Epithelial cell of prostate (primary cell): ENCODE measurements at regions not wholly inside any gene's neighbourhood (a gene's known extent, or its start where the extent isn't known, plus 50 kb on each side); places are given as distances from the start of the nearest gene placed in this dataset.

ENCODE experiments used
- DNase-seq: peaks from one replicate; pipeline ENCODE4 v3.0.0-alpha.2; 2011; ENCODE audit warnings: low read depth, low spot score
- H3K27ac ChIP-seq: fragments of 450-650 bp; 2 replicates; pipeline ENCODE4 v1.5.1; 2017; ENCODE audit warnings: mild to moderate bottlenecking

- H3K27ac ChIP-seq: no peak overlapping the region
- DNase-seq: no peak
Observed at GRCh38 chr6:66662721-66663507, 955.9 kb upstream of the EYS start.

DNA sequence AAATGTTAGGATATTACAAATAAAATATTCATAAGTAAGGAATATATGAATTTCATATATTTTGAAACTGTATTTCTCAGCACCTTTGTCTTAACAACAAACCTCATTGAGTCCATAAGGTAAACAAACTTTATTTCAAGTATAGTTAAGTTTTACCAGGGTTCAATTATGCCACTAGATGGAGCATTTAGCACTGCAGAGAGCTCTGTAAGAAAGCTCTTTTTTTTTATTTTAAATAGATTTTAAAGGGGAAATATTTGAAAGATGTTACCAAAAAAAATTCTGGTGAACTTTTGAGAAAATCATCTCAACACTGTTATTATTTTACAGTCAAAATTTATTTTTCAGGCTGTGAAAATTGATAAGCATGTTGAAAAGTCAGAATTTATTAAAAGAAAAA lies 955.2 kb upstream of the EYS start:
- DNase-seq: no peak
- H3K27ac ChIP-seq: no peak overlapping the region

DNA sequence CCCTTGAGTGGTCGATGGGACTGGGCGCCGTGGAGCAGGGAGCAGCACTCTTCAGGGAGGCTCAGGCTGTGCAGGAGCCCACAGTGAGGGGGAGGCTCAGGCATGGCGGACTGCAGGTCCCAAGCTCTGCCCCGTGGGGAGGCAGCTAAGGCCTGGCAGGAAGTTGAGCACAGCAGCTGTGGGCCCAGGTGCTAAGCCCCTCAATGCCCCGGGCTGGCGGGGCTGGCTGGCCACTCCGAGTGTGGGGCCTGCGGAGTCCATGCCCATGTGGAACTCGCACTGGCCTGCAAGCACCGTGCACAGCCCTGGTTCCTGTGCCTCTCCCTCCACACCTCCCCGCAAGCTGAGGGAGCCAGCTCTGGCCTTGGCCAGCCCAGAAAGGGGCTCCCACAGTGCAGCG lies 948.4 kb upstream of the EYS start:
- no peak for DNase-seq
- no peak overlapping the region for H3K27ac ChIP-seq

GRCh38 chr6:66638518-66638917 lies 931.5 kb upstream of the EYS start:
- no peak overlapping the region for H3K27ac ChIP-seq
- DNase-seq: no peak

GRCh38 chr6:66638099-66638498 lies 931.1 kb upstream of the EYS start:
- no peak overlapping the region for H3K27ac ChIP-seq
- DNase-seq: no peak

DNA sequence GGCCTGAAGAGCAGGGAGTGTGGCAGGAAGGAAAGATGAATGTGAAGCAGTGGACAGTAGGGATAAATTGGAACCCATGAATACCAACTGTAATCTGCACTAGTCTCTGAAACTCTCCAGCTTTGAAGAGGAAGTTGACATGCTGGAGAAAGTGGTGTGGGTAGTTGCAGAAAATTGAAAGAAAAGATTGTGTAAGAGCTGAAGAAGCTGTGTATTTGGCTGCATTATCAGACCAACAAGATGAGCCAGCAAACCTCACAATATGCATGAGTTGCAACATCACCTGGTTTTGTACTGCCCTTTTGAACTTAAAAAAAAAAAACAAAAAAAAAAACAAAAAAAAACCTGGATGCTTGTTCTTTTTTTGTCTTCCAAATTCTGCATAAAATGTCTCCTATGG lies 921.9 kb upstream of the EYS start:
- H3K27ac ChIP-seq: no peak overlapping the region
- DNase-seq: no peak

DNA sequence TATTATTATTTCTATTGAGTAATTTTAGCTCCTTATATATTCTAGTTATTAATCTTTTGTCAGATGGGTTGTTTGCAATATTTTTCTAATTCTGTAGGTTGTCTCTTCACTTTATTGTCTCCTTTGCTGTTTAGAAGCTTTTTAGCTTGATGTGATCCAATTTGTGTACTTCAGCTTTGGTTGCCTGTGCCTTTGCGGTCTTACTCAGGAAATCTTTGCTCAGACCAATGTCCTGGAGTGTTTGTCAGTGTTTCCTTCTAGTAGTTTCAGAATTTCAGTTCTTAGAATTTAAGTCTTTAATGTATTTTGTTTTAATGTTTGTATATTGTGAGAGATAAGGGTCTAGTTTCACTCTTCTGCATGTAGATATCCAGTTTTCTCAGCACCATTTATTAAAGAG lies 916.0 kb upstream of the EYS start:
- no peak for DNase-seq
- H3K27ac ChIP-seq: no peak overlapping the region

DNA sequence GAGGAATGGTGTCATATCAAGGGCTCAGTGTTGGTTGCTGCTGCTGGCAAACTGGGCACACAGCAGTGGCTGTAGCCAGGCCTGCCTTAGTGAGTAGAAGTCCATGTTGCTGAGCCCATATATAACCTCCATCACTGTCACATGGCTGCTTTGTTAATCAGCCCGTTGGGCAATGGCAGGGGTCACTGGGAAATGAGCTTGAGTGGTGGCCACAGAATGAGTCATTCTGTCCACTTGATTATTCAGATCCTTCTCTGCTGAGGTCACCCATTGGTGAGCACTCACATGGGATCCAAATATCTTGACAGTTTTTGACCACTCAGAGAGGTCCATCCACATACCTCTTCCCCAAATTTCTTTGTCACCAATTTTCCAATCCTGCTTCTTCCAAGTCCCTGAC lies 898.9 kb upstream of the EYS start:
- H3K27ac ChIP-seq: no peak overlapping the region
- DNase-seq: no peak

- no peak for DNase-seq
- H3K27ac ChIP-seq: no peak overlapping the region
Observed at GRCh38 chr6:66605011-66605410, 898.0 kb upstream of the EYS start.

DNA sequence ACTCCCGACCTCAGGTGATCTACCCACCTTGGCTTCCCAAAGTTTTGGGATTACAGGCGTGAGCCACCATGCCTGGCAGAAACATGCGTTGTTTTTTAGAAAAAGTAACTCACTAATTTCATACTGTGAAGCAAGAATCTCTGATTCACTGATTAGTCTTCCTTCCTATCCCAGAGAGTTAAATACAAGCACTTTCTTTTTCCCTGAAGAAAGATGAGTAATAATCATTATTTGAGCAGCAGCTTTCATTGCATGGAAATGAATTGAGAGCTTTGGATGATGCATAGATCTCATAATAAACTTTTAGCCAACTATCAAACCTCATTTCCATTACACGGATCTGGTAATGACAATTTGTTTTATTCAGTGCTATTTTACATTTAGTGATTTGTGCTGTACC lies 892.5 kb upstream of the EYS start:
- DNase-seq: no peak
- H3K27ac ChIP-seq: no peak overlapping the region

- DNase-seq: no peak
- H3K27ac ChIP-seq: no peak overlapping the region
Observed at GRCh38 chr6:66578362-66578761, 871.3 kb upstream of the EYS start.

DNA sequence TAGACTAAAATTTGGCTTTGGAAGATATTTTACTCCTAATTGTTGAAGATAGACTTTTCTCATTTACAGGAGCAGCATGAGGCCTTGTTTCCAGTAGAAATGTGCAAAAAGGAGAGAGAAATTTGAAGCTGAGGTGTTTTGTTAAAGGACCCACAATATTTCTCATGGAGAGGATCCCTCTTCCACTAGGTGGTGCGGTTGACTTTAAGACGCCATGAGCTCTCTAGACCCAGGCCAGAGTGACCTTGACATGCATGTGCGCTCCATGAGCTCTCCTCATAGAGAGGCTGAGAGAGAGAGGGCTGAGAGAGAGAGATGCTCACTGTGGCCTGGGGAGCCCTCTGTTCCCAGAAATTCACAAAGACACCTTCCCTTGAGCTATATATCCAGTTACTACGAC lies 861.2 kb upstream of the EYS start:
- H3K27ac ChIP-seq: no peak overlapping the region
- no peak for DNase-seq

- DNase-seq: no peak
- H3K27ac ChIP-seq: no peak overlapping the region
Observed at GRCh38 chr6:66561479-66561878, 854.5 kb upstream of the EYS start.

GRCh38 chr6:66558189-66558588 lies 851.2 kb upstream of the EYS start:
- H3K27ac ChIP-seq: no peak overlapping the region
- no peak for DNase-seq

GRCh38 chr6:66556936-66557335 lies 849.9 kb upstream of the EYS start:
- H3K27ac ChIP-seq: no peak overlapping the region
- no peak for DNase-seq

GRCh38 chr6:66555082-66555481 lies 848.1 kb upstream of the EYS start:
- H3K27ac ChIP-seq: no peak overlapping the region

DNA sequence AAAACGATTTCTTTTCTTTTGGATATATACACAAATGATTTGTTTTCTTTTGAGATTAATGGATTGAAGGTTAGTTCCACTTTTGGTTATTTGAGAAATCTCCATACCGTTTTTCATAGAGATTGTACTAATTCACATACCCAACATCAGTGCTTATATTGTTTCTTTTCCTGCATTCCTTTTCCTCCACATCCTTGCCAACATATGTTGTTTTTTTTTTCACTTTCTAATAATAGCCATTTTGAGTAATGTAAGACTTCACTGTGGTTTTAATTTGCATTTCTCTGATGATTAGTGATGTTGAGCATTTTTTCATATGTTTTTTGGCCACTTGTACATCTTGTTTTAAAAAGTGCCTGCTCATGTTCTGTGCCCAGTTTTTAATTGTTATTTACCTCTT lies 846.4 kb upstream of the EYS start:
- DNase-seq: no peak
- H3K27ac ChIP-seq: no peak overlapping the region

More at GRCh38 chr6:66555082-66555481, 848.1 kb upstream of the EYS start:
- no peak for DNase-seq

DNA sequence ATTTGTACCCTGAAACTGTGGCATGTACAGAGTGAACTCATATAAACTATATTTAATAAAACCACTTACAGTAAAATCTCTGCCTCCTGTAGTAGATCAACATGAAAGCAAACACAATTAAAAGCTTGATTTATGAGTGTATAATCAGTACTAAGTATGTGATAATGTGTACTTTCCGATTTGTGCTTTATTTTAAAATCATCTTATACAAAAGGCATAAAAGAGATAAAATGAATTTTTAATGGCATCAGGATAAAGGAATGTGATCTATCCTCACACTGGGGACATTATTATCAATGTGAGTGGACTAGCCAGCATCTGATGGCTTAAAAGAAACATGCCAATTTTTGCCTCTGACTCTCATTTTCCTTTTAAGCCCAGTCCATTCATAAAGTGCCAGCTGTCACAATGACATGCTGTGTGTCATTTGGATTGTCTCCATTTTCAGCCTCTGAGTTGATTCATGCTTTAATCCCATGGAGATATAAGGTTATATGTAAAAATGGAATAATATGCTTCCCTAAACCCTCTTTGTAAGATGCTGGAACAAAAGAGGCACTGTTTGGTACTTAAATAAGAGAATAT lies 831.6 kb upstream of the EYS start:
- H3K27ac ChIP-seq: no peak overlapping the region
- no peak for DNase-seq

GRCh38 chr6:66533921-66534404 lies 826.9 kb upstream of the EYS start:
- H3K27ac ChIP-seq: no peak overlapping the region

GRCh38 chr6:66526061-66526460 lies 819.0 kb upstream of the EYS start:
- DNase-seq: no peak
- no peak overlapping the region for H3K27ac ChIP-seq

More at GRCh38 chr6:66533921-66534404, 826.9 kb upstream of the EYS start:
- DNase-seq: no peak

DNA sequence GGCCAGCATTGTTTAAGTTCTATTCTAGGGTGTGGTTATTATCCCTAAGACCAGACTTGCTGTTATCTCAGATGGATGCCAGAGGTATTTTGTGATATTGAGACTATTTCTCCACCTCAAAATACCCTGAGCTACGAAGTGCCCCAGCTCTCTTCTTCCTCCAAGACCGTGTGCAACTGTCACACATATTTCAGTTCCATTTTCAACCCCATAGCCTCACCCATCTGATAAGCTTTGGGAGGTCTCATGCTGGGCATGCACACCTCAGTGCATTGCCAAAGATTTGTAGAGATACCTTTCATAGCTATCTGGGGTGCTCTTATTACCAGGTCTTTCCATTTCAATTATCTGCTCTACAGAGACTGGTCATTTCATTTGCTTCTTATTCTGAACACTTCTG lies 815.8 kb upstream of the EYS start:
- DNase-seq: no peak
- H3K27ac ChIP-seq: no peak overlapping the region

GRCh38 chr6:66516377-66516776 lies 809.4 kb upstream of the EYS start:
- no peak overlapping the region for H3K27ac ChIP-seq
- DNase-seq: no peak
